CD4-positive, alpha-beta memory T cell (primary cell): ENCODE measurements at regions not wholly inside any gene's neighbourhood (a gene's known extent, or its start where the extent isn't known, plus 50 kb on each side); places are given as distances from the start of the nearest gene placed in this dataset.

Experiments
- CTCF ChIA-PET: fragments of 350-600 bp; sonication (Branson Sonifier 250); formaldehyde crosslinking; loops from one replicate; lab custom pipeline; 2021; ENCODE audit warnings: inconsistent platforms; ENCODE audit not compliant: partially characterized antibody; lab: Charles Lee
- POLR2A ChIA-PET: fragments of 350-600 bp; sonication (Branson Sonifier 250); formaldehyde crosslinking; loops from one replicate; lab custom pipeline; 2021; ENCODE audit not compliant: partially characterized antibody; lab: Charles Lee
- DNase-seq, 5 donors: peaks; one replicate each; pipeline versions ENCODE4 v3.0.0 to v3.0.0-alpha.2; 2020 to 2022; ENCODE audit warnings: mixed read lengths in 1 of 5
- H3K27ac ChIP-seq: one replicate; pipeline ENCODE4 v1.7.0; 2013; ENCODE audit warnings: low read depth, low read length
- H3K27me3 ChIP-seq: 2 replicates; pipeline ENCODE4 v1.7.0; 2013; ENCODE audit warnings: mild to moderate bottlenecking, low read length, moderate library complexity; ENCODE audit not compliant: insufficient read depth
- H3K36me3 ChIP-seq: 2 replicates; pipeline ENCODE4 v1.7.0; 2013; ENCODE audit warnings: mild to moderate bottlenecking, low read length, moderate library complexity; ENCODE audit not compliant: insufficient read depth
- H3K4me1 ChIP-seq: 2 replicates; pipeline ENCODE4 v1.7.0; 2013; ENCODE audit warnings: mild to moderate bottlenecking, low read length, moderate library complexity; ENCODE audit not compliant: insufficient read depth
- H3K4me3 ChIP-seq, 2 donors: one replicate each; pipeline ENCODE4 v1.7.0; 2013; ENCODE audit warnings: low read length in 2 of 2, mild to moderate bottlenecking in 1 of 2
- H3K9me3 ChIP-seq, 2 donors: one replicate each; pipeline ENCODE4 v1.7.0; 2013; ENCODE audit warnings: low read length in 2 of 2, control low read depth in 1 of 2; ENCODE audit not compliant: control insufficient read depth in 1 of 2
- H3K27ac Mint-ChIP-seq, 7 donors: one replicate each; pipeline ENCODE4 v1.8.0; 2020 to 2021; ENCODE audit warnings: mixed read lengths in 7 of 7, mild to moderate bottlenecking in 6 of 7, inconsistent platforms in 3 of 7, moderate library complexity in 3 of 7
- H3K27me3 Mint-ChIP-seq, 2 donors: one replicate each; pipeline ENCODE4 v1.8.0; 2020 to 2021; ENCODE audit warnings: mixed read lengths in 2 of 2
- H3K36me3 Mint-ChIP-seq, 2 donors: one replicate each; pipeline ENCODE4 v1.8.0; 2020 to 2021; ENCODE audit warnings: mixed read lengths in 2 of 2, inconsistent platforms in 1 of 2, mild to moderate bottlenecking in 1 of 2
- H3K4me1 Mint-ChIP-seq, 4 donors: one replicate each; pipeline ENCODE4 v1.8.0; 2020 to 2021; ENCODE audit warnings: mixed read lengths in 4 of 4, mild to moderate bottlenecking in 1 of 4
- H3K4me3 Mint-ChIP-seq, 8 donors: one replicate each; pipeline ENCODE4 v1.8.0; 2020 to 2021; ENCODE audit warnings: mixed read lengths in 8 of 8, mild to moderate bottlenecking in 7 of 8, moderate library complexity in 6 of 8, inconsistent platforms in 3 of 8
- H3K9me3 Mint-ChIP-seq, 8 donors: one replicate each; pipeline ENCODE4 v1.8.0; 2020 to 2021; ENCODE audit warnings: mixed read lengths in 8 of 8, mild to moderate bottlenecking in 5 of 8, inconsistent platforms in 3 of 8, moderate library complexity in 1 of 8
- intact Hi-C: fragments of 100-400 bp; cut with micrococcal nuclease; formaldehyde crosslinking; loops from one replicate; pipeline ENCODE4 v1.15.1; 2023

- Mint-ChIP-seq H3K27ac (no peak overlapping the region), H3K9me3 (peaks cover 0 to 3% (median 1%) of the 10 kb centered on the region in 8 donors), H3K4me3 (no peak overlapping the region), H3K36me3 (no peaks in the 10 kb centered on the region), H3K4me1 (no peaks in the 10 kb centered on the region), H3K27me3 (peaks cover 0 to 3% of the 10 kb centered on the region in 2 donors)
- no peak overlapping the region for H3K27ac ChIP-seq
- H3K4me3 ChIP-seq: no peak overlapping the region
- ChIA-PET CTCF (no interaction called here), POLR2A (no interaction called here)
- no peaks in the 10 kb centered on the region for H3K9me3 ChIP-seq
- no peaks in the 10 kb centered on the region for H3K4me1 ChIP-seq
- intact Hi-C loops: no loop called here
- H3K36me3 ChIP-seq: no peaks in the 10 kb centered on the region
- H3K27me3 ChIP-seq: no peaks in the 10 kb centered on the region
- no peak for DNase-seq
Measured at GRCh38 chr16:18039931-18040330, 296.6 kb downstream of the NPIPA8 start.

GRCh38 chr16:18037051-18037450 lies 299.5 kb downstream of the NPIPA8 start:
- Histone ChIP-seq H3K9me3 (no peaks in the 10 kb centered on the region), H3K36me3 (no peaks in the 10 kb centered on the region), H3K27ac (no peak overlapping the region), H3K4me3 (no peak overlapping the region), H3K27me3 (no peaks in the 10 kb centered on the region), H3K4me1 (no peaks in the 10 kb centered on the region)
- H3K27ac Mint-ChIP-seq: no peak overlapping the region
- intact Hi-C loops: no loop called here
- H3K36me3 Mint-ChIP-seq: no peaks in the 10 kb centered on the region
- no peak for DNase-seq
- peaks cover 0 to 3% (median 2%) of the 10 kb centered on the region in 8 donors for H3K9me3 Mint-ChIP-seq
- no peak overlapping the region for H3K4me3 Mint-ChIP-seq
- CTCF ChIA-PET: no interaction called here
- POLR2A ChIA-PET: no interaction called here
- H3K27me3 Mint-ChIP-seq: peaks cover 0 to 3% of the 10 kb centered on the region in 2 donors
- no peaks in the 10 kb centered on the region for H3K4me1 Mint-ChIP-seq

GRCh38 chr16:18024611-18025010 lies 311.9 kb downstream of the NPIPA8 start:
- no peaks in the 10 kb centered on the region for H3K4me1 Mint-ChIP-seq
- peaks cover 13 to 17% of the 10 kb centered on the region in 2 donors for H3K27me3 Mint-ChIP-seq
- no peak overlapping the region for H3K27ac ChIP-seq
- no peaks in the 10 kb centered on the region for H3K9me3 ChIP-seq
- H3K4me1 ChIP-seq: no peaks in the 10 kb centered on the region
- intact Hi-C loops: no loop called here
- no peaks in the 10 kb centered on the region for H3K27me3 ChIP-seq
- ChIA-PET CTCF (no interaction called here), POLR2A (no interaction called here)
- H3K36me3 ChIP-seq: no peaks in the 10 kb centered on the region
- H3K36me3 Mint-ChIP-seq: no peaks in the 10 kb centered on the region
- H3K9me3 Mint-ChIP-seq: peaks cover 0 to 3% (median 0%) of the 10 kb centered on the region in 8 donors
- DNase-seq: no peak
- H3K27ac Mint-ChIP-seq: no peak overlapping the region
- H3K4me3 ChIP-seq: no peak overlapping the region
- H3K4me3 Mint-ChIP-seq: no peak overlapping the region

- Mint-ChIP-seq H3K4me1 (no peaks in the 10 kb centered on the region), H3K27me3 (peaks cover 2 to 3% of the 10 kb centered on the region in 2 donors), H3K4me3 (no peak overlapping the region), H3K36me3 (no peaks in the 10 kb centered on the region), H3K27ac (no peak overlapping the region), H3K9me3 (no peaks in the 10 kb centered on the region)
- no peaks in the 10 kb centered on the region for H3K27me3 ChIP-seq
- H3K9me3 ChIP-seq: no peaks in the 10 kb centered on the region
- H3K4me1 ChIP-seq: no peaks in the 10 kb centered on the region
- CTCF ChIA-PET: no interaction called here
- H3K4me3 ChIP-seq: no peak overlapping the region
- no peak overlapping the region for H3K27ac ChIP-seq
- no peaks in the 10 kb centered on the region for H3K36me3 ChIP-seq
- intact Hi-C loops: no loop called here
- POLR2A ChIA-PET: no interaction called here
- no peak for DNase-seq
Measured at GRCh38 chr16:18018376-18018775, 318.2 kb downstream of the NPIPA8 start.

GRCh38 chr16:18013863-18014262 lies 322.7 kb downstream of the NPIPA8 start:
- H3K36me3 ChIP-seq: no peaks in the 10 kb centered on the region
- intact Hi-C loops: no loop called here
- no peaks in the 10 kb centered on the region for H3K4me1 Mint-ChIP-seq
- ChIA-PET CTCF (no interaction called here), POLR2A (no interaction called here)
- no peaks in the 10 kb centered on the region for H3K9me3 ChIP-seq
- H3K4me1 ChIP-seq: no peaks in the 10 kb centered on the region
- peaks cover 0 to 4% (median 1%) of the 10 kb centered on the region in 8 donors for H3K9me3 Mint-ChIP-seq
- H3K27me3 Mint-ChIP-seq: peaks cover 3 to 8% of the 10 kb centered on the region in 2 donors
- no peak for DNase-seq
- no peaks in the 10 kb centered on the region for H3K27me3 ChIP-seq
- no peak overlapping the region for H3K27ac Mint-ChIP-seq
- H3K27ac ChIP-seq: no peak overlapping the region
- no peak overlapping the region for H3K4me3 ChIP-seq
- no peaks in the 10 kb centered on the region for H3K36me3 Mint-ChIP-seq
- H3K4me3 Mint-ChIP-seq: no peak overlapping the region

- no peak overlapping the region for H3K27ac ChIP-seq
- no peaks in the 10 kb centered on the region for H3K36me3 ChIP-seq
- CTCF ChIA-PET: no interaction called here
- Mint-ChIP-seq H3K27ac (no peak overlapping the region), H3K4me1 (no peaks in the 10 kb centered on the region), H3K4me3 (no peak overlapping the region), H3K9me3 (peaks cover 0 to 8% (median 1%) of the 10 kb centered on the region in 8 donors), H3K27me3 (peaks cover 5 to 6% of the 10 kb centered on the region in 2 donors), H3K36me3 (no peaks in the 10 kb centered on the region)
- no peaks in the 10 kb centered on the region for H3K27me3 ChIP-seq
- H3K4me3 ChIP-seq: no peak overlapping the region
- POLR2A ChIA-PET: no interaction called here
- H3K9me3 ChIP-seq: no peaks in the 10 kb centered on the region
- no peaks in the 10 kb centered on the region for H3K4me1 ChIP-seq
- intact Hi-C loops: no loop called here
- DNase-seq: no peak
Measured at GRCh38 chr16:18008356-18008755, 328.2 kb downstream of the NPIPA8 start.

GRCh38 chr16:18003033-18003432 lies 333.5 kb downstream of the NPIPA8 start:
- no peaks in the 10 kb centered on the region for H3K27me3 ChIP-seq
- H3K36me3 ChIP-seq: no peaks in the 10 kb centered on the region
- ChIA-PET POLR2A (no interaction called here), CTCF (no interaction called here)
- H3K27ac ChIP-seq: no peak overlapping the region
- H3K9me3 ChIP-seq: no peaks in the 10 kb centered on the region
- Mint-ChIP-seq H3K4me1 (no peaks in the 10 kb centered on the region), H3K9me3 (peaks cover 0 to 5% (median 0%) of the 10 kb centered on the region in 8 donors), H3K36me3 (no peaks in the 10 kb centered on the region), H3K27ac (no peak overlapping the region), H3K27me3 (peaks cover under 1 to 5% of the 10 kb centered on the region in 2 donors), H3K4me3 (no peak overlapping the region)
- intact Hi-C loops: no loop called here
- no peak for DNase-seq
- no peaks in the 10 kb centered on the region for H3K4me1 ChIP-seq
- no peak overlapping the region for H3K4me3 ChIP-seq

GRCh38 chr16:17998996-17999395 lies 337.5 kb downstream of the NPIPA8 start:
- Mint-ChIP-seq H3K9me3 (peaks cover 0 to 4% (median 0%) of the 10 kb centered on the region in 8 donors), H3K27me3 (peaks cover 6 to 16% of the 10 kb centered on the region in 2 donors), H3K4me1 (no peaks in the 10 kb centered on the region), H3K36me3 (no peaks in the 10 kb centered on the region), H3K27ac (no peak overlapping the region), H3K4me3 (no peak overlapping the region)
- no peak overlapping the region for H3K4me3 ChIP-seq
- no peaks in the 10 kb centered on the region for H3K36me3 ChIP-seq
- H3K27ac ChIP-seq: no peak overlapping the region
- no peaks in the 10 kb centered on the region for H3K9me3 ChIP-seq
- ChIA-PET POLR2A (no interaction called here), CTCF (no interaction called here)
- no peak for DNase-seq
- intact Hi-C loops: no loop called here
- H3K27me3 ChIP-seq: no peaks in the 10 kb centered on the region
- H3K4me1 ChIP-seq: no peaks in the 10 kb centered on the region
